Neuron (in vitro differentiated cells): ENCODE measurements at regions not wholly inside any gene's neighbourhood (a gene's known extent, or its start where the extent isn't known, plus 50 kb on each side); places are given as distances from the start of the nearest gene placed in this dataset.

Experiments used
- H2AFZ ChIP-seq: one replicate; pipeline ENCODE4 v1.6.1; 2013; ENCODE audit warnings: low read depth, mild to moderate bottlenecking, inconsistent platforms, low read length, moderate library complexity
- H3K27me3 ChIP-seq: one replicate; pipeline ENCODE4 v1.6.1; 2013; ENCODE audit warnings: low read length; ENCODE audit not compliant: insufficient read depth
- H3K36me3 ChIP-seq: one replicate; pipeline ENCODE4 v1.6.1; 2013; ENCODE audit warnings: low read length; ENCODE audit not compliant: insufficient read depth
- H3K4me1 ChIP-seq: one replicate; pipeline ENCODE4 v1.6.1; 2013; ENCODE audit warnings: low read length; ENCODE audit not compliant: insufficient read depth
- H3K4me3 ChIP-seq: 2 replicates; pipeline ENCODE4 v1.5.1; 2013; ENCODE audit warnings: mild to moderate bottlenecking, low read length, moderate library complexity
- H3K9me3 ChIP-seq: one replicate; pipeline ENCODE4 v1.6.1; 2013; ENCODE audit warnings: low read length

GRCh38 chr13:30042272-30042671 is 191.9 kb upstream of the UBL3 start:
- no peaks in the 10 kb centered on the region for H3K9me3 ChIP-seq
- H2AFZ ChIP-seq: no peak overlapping the region
- peaks cover 5% of the 10 kb centered on the region for H3K4me1 ChIP-seq
- H3K36me3 ChIP-seq: no peaks in the 10 kb centered on the region
- no peak overlapping the region for H3K4me3 ChIP-seq
- no peaks in the 10 kb centered on the region for H3K27me3 ChIP-seq

GRCh38 chr13:30039511-30039911 is 189.1 kb upstream of the UBL3 start:
- no peak overlapping the region for H3K4me3 ChIP-seq

DNA sequence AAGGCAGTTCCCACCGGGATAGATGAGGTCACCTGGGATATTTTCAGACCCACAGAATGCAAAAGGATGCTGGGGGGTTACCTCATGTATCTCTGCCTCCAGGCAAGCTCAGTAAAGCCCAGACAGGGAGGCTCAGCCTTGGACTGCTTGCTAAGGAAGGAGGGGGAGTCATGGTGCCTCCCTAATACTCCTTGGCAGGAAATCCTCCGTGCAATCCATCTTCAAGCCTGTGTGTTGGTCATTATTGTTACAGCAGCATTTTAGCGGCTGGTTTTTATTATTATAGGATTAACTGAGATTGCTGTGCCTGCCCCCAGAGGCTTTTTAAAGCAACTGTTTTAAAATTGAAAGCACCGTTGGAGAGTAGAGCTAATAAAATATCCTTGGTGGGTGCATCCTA is 188.5 kb upstream of the UBL3 start:
- Histone ChIP-seq H3K4me1 (peaks cover 5% of the 10 kb centered on the region), H3K9me3 (no peaks in the 10 kb centered on the region), H3K27me3 (no peaks in the 10 kb centered on the region), H2AFZ (no peak overlapping the region), H3K4me3 (no peak overlapping the region), H3K36me3 (no peaks in the 10 kb centered on the region)

More at GRCh38 chr13:30039511-30039911, 189.1 kb upstream of the UBL3 start:
- Histone ChIP-seq H3K27me3 (no peaks in the 10 kb centered on the region), H3K4me1 (peaks cover 5% of the 10 kb centered on the region), H2AFZ (no peak overlapping the region), H3K36me3 (no peaks in the 10 kb centered on the region), H3K9me3 (no peaks in the 10 kb centered on the region)

GRCh38 chr13:30037766-30038165 is 187.3 kb upstream of the UBL3 start:
- H3K9me3 ChIP-seq: no peaks in the 10 kb centered on the region
- no peak overlapping the region for H3K4me3 ChIP-seq
- peaks cover 5% of the 10 kb centered on the region for H3K4me1 ChIP-seq
- H3K27me3 ChIP-seq: no peaks in the 10 kb centered on the region
- H3K36me3 ChIP-seq: no peaks in the 10 kb centered on the region
- no peak overlapping the region for H2AFZ ChIP-seq

- Histone ChIP-seq H3K9me3 (no peaks in the 10 kb centered on the region), H3K4me3 (no peak overlapping the region), H3K4me1 (peaks cover 5% of the 10 kb centered on the region), H3K36me3 (no peaks in the 10 kb centered on the region), H2AFZ (no peak overlapping the region), H3K27me3 (no peaks in the 10 kb centered on the region)
Observed at GRCh38 chr13:30037306-30037705, 186.9 kb upstream of the UBL3 start.

GRCh38 chr13:30034458-30034795 is 184.0 kb upstream of the UBL3 start:
- Histone ChIP-seq H3K9me3 (no peaks in the 10 kb centered on the region), H3K27me3 (peaks cover 3% of the 10 kb centered on the region), H3K36me3 (no peaks in the 10 kb centered on the region), H3K4me3 (no peak overlapping the region), H2AFZ (no peak overlapping the region), H3K4me1 (no peaks in the 10 kb centered on the region)

DNA sequence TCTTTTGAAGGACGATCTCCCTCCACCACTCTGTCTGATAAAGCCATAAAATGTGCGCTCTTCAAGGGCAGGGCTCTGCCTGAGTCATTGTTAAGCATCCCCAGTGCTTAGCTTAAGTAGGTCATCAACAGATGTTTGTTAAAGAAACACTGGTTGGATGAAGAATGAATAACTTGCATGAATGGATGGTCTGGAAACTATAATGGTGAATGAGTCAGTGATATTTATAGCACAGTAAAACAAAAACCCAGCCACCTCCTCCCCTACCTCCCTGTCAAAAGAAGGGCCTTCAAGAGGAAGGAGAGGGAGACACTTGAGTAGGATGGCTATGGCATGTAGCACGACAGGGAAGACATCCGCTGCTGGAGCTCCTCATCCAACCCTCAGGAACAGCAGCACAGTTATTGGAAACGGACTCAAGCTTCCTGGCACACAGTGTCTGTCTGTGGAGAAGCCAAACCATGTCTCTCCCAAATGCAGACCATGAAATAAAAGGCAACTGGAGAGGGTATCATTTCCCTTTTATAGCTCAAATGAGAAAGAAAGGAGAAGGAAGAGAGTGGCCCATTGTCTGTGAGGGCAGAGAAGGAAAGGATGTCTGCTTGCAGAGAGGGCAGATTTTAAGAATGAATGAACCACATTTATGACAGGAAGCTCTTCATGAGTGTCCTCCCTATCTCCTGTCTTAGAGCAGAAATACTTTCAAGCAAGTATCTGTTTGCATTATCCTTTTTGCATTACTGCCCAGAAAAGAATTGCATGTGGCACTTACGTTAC is 183.5 kb upstream of the UBL3 start:
- Histone ChIP-seq H3K27me3 (peaks cover 3% of the 10 kb centered on the region), H3K9me3 (no peaks in the 10 kb centered on the region), H3K36me3 (no peaks in the 10 kb centered on the region), H3K4me3 (no peak overlapping the region), H2AFZ (no peak overlapping the region), H3K4me1 (no peaks in the 10 kb centered on the region)

DNA sequence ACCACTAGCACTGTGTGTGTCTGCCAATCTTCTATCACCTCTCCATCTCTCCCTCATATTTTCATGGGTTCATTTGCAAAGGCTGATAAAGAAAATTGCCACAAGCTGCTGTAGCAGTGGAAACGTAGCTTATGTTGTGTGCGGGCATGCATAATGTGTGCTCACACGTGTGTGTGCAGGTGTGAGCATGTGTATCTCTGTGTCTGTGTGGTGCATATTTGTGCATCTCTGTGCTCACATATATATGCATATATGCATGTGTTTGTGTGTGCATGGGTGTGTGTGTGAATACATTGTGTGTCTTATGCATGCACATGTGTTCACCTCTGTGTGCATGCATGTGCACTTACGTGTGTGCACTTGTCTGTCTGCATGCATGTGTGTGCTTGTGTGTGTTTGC is 181.8 kb upstream of the UBL3 start:
- Histone ChIP-seq H3K36me3 (no peaks in the 10 kb centered on the region), H3K27me3 (peaks cover 3% of the 10 kb centered on the region), H3K9me3 (no peaks in the 10 kb centered on the region), H2AFZ (no peak overlapping the region), H3K4me1 (no peaks in the 10 kb centered on the region), H3K4me3 (no peak overlapping the region)

DNA sequence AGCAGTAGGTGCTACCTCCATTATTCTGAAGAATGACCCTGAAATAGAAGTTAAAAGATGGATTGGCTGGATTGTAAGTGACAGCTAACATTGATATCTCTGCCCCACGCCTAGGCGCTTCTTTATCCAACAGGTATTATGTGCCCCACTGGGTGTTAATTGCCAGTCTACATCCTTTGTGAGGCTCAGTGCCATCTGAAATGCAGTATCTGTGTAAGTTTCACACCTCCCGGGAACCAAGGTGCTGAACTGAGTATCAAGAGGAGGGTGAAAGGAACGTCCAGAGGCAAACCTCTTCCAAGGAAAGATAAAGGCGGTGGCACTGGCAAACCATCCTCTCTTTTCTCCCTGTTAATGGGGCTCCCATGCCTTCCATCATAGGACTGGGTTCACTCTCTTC is 181.1 kb upstream of the UBL3 start:
- Histone ChIP-seq H3K9me3 (no peaks in the 10 kb centered on the region), H3K36me3 (no peaks in the 10 kb centered on the region), H2AFZ (no peak overlapping the region), H3K4me3 (no peak overlapping the region), H3K27me3 (peaks cover 3% of the 10 kb centered on the region), H3K4me1 (no peaks in the 10 kb centered on the region)

DNA sequence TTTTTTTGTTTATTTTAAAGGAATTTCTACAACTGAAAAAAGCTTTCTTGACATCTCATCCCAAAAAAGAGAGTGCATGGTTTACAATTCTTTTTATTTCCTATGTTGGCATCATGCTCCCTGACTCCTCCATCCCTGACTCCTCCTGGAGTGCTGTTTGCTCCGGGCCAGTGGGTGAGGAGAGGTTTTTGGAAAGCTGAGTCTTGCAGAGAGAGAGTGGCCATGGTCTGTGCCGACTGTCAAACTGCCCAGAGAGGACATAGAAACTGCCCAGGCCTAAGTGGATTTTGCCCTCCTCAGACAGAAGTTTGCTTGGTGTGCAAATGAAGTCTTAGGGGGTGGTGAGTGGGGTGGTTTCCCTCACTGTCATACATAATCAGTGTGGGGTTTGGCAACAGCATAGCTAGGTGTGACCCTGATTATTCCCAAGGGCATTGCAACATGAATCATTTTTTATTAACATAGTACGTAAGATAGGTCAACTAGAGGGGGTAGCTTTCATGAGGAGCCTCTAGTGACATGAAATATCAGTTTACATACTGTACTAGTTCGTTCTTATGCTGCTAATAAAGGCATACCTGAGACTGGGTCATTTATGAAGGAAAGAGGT is 179.8 kb upstream of the UBL3 start:
- H3K4me3 ChIP-seq: no peak overlapping the region
- H3K4me1 ChIP-seq: no peaks in the 10 kb centered on the region
- peaks cover 3% of the 10 kb centered on the region for H3K27me3 ChIP-seq
- no peaks in the 10 kb centered on the region for H3K36me3 ChIP-seq
- no peaks in the 10 kb centered on the region for H3K9me3 ChIP-seq
- no peak overlapping the region for H2AFZ ChIP-seq

- peaks cover 3% of the 10 kb centered on the region for H3K27me3 ChIP-seq
- no peak overlapping the region for H3K4me3 ChIP-seq
- no peaks in the 10 kb centered on the region for H3K36me3 ChIP-seq
- H2AFZ ChIP-seq: no peak overlapping the region
- no peaks in the 10 kb centered on the region for H3K9me3 ChIP-seq
- H3K4me1 ChIP-seq: peaks cover 2% of the 10 kb centered on the region
Observed at GRCh38 chr13:30027569-30028455, 177.4 kb upstream of the UBL3 start.

GRCh38 chr13:30026909-30027308 is 176.5 kb upstream of the UBL3 start:
- Histone ChIP-seq H2AFZ (no peak overlapping the region), H3K4me1 (peaks cover 2% of the 10 kb centered on the region), H3K4me3 (no peak overlapping the region), H3K27me3 (peaks cover 3% of the 10 kb centered on the region), H3K36me3 (no peaks in the 10 kb centered on the region), H3K9me3 (no peaks in the 10 kb centered on the region)

GRCh38 chr13:30026093-30026492 is 175.7 kb upstream of the UBL3 start:
- Histone ChIP-seq H3K27me3 (peaks cover 3% of the 10 kb centered on the region), H3K36me3 (no peaks in the 10 kb centered on the region), H3K9me3 (no peaks in the 10 kb centered on the region), H2AFZ (no peak overlapping the region), H3K4me1 (peaks cover 2% of the 10 kb centered on the region), H3K4me3 (no peak overlapping the region)
